ENCODE measurements at regions not wholly inside any gene's neighbourhood (a gene's known extent, or its start where the extent isn't known, plus 50 kb on each side); places are given as distances from the start of the nearest gene placed in this dataset.

DNA sequence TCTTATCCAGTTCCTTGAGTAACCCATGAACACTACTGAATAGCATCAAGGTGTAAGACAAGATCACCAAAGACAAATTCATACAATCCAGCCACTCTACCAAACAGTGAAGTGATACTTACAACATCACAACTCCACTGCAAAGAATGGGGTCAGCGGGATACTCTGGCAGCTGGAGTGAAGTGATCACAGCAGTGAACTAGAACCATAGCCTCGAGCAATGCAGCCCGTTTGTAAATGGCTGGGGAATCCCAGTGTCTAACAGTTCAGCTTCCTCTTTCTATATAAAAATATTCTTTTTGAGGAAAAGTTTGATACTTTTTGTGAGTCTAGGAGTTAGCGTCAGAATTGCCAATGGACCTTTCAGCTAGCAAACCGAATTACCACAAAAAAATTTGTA, 515.2 kb downstream of the ZNF608 start:
- intact Hi-C loops (cut with micrococcal nuclease): no loop called here
- FAIRE-seq (no peak), DNase-seq (ENCODE audit: extremely low read depth in 1 of 4, low spot score in 3 of 4) (no peak), ATAC-seq (no peak)
- Histone ChIP-seq H4K20me1 (replicated peaks; ENCODE audit: control insufficient read depth, insufficient read depth, low read length) (no peaks in the 10 kb centered on the region), H3K4me3 (no peak overlapping the region), H3K27me3 (ENCODE audit: control insufficient read depth in 2 of 2, insufficient read depth in 2 of 2, low read length in 2 of 2) (no peaks in the 10 kb centered on the region), H3K4me1 (replicated peaks in 1 of 2; ENCODE audit: control insufficient read depth in 2 of 2, insufficient read depth in 2 of 2, low read length in 2 of 2) (no peaks in the 10 kb centered on the region), H3K4me2 (ENCODE audit: insufficient read depth, low read length) (no peak overlapping the region), H3K27ac (ENCODE audit: extremely low read depth, low read depth, low read length) (no peak overlapping the region), H3K9me3 (replicated peaks; ENCODE audit: control insufficient read depth, insufficient read depth, low read depth, low read length) (no peaks in the 10 kb centered on the region), H3K9ac (ENCODE audit: insufficient read depth in 1 of 2, low read depth in 2 of 2, low read length in 2 of 2) (no peak overlapping the region), H3K9me1 (ENCODE audit: control insufficient read depth, insufficient read depth, low read length) (no peaks in the 10 kb centered on the region), H3K79me2 (ENCODE audit: control insufficient read depth, insufficient read depth, low read length) (no peaks in the 10 kb centered on the region), H3K36me3 (ENCODE audit: control insufficient read depth, insufficient read depth, low read length) (no peaks in the 10 kb centered on the region), H2AFZ (ENCODE audit: low read depth, low read length) (no peak overlapping the region)
- ChIA-PET POLR2A (no interaction called here), CTCF (ENCODE audit: low intra/inter-chr PET ratio) (no interaction called here)
- in situ Hi-C loops (cut with MboI): no loop called here
- no TSS peak for BruUV-seq (replicated peaks)
- WGBS (ENCODE audit: insufficient coverage, low coverage, missing lambda C conversion rate): 0% methylated on average over 5 of the region's 5 CpGs
- no peak for TF ChIP-seq ZNF696 (CRISPR knock-in tag; conservative IDR thresholded peaks at IDR 0.05)
- TF ChIP-seq KLF13 (tag; IDR thresholded peaks at IDR 0.05; ENCODE audit: borderline replicate concordance, low read depth): no peak
- TF ChIP-seq ADNP (tag; IDR thresholded peaks at IDR 0.05): no peak
- TF ChIP-seq ZNF175 (CRISPR knock-in tag; IDR thresholded peaks at IDR 0.05; ENCODE audit: low read depth): no peak
- no peak for TF ChIP-seq HDAC3 (IDR thresholded peaks at IDR 0.05; ENCODE audit: borderline replicate concordance, partially characterized antibody)
- TF ChIP-seq MCM3 (IDR thresholded peaks at IDR 0.05): no peak
- TF ChIP-seq, protein P1, sequence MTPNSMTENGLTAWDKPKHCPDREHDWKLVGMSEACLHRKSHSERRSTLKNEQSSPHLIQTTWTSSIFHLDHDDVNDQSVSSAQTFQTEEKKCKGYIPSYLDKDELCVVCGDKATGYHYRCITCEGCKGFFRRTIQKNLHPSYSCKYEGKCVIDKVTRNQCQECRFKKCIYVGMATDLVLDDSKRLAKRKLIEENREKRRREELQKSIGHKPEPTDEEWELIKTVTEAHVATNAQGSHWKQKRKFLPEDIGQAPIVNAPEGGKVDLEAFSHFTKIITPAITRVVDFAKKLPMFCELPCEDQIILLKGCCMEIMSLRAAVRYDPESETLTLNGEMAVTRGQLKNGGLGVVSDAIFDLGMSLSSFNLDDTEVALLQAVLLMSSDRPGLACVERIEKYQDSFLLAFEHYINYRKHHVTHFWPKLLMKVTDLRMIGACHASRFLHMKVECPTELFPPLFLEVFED (CRISPR knock-in tag; conservative IDR thresholded peaks at IDR 0.05): no peak
- TF ChIP-seq SP2 (IDR thresholded peaks at IDR 0.05; ENCODE audit: extremely low read depth, low read depth, low read length, poor library complexity, severe bottlenecking): no peak
- TF ChIP-seq RERE (CRISPR knock-in tag; IDR thresholded peaks at IDR 0.05; ENCODE audit: borderline replicate concordance): no peak
- TF ChIP-seq ZNF324 (CRISPR knock-in tag; IDR thresholded peaks at IDR 0.05): no peak
- TF ChIP-seq, protein P2, sequence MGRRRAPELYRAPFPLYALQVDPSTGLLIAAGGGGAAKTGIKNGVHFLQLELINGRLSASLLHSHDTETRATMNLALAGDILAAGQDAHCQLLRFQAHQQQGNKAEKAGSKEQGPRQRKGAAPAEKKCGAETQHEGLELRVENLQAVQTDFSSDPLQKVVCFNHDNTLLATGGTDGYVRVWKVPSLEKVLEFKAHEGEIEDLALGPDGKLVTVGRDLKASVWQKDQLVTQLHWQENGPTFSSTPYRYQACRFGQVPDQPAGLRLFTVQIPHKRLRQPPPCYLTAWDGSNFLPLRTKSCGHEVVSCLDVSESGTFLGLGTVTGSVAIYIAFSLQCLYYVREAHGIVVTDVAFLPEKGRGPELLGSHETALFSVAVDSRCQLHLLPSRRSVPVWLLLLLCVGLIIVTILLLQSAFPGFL (CRISPR knock-in tag; IDR thresholded peaks at IDR 0.05): no peak
- TF ChIP-seq ID3 (CRISPR knock-in tag; IDR thresholded peaks at IDR 0.05): no peak
- TF ChIP-seq ID3 (tag; IDR thresholded peaks at IDR 0.05): no peak
- no peak for TF ChIP-seq BHLHE40 (IDR thresholded peaks at IDR 0.05; ENCODE audit: low read length)

All from K562 (cell line).